Duodenal mucosa (tissue), 2 donors: ENCODE measurements at regions not wholly inside any gene's neighbourhood (a gene's known extent, or its start where the extent isn't known, plus 50 kb on each side); places are given as distances from the start of the nearest gene placed in this dataset.

Experiments used
- H3K27ac ChIP-seq: one replicate; pipeline ENCODE4 v1.7.0; 2013; ENCODE audit warnings: low read depth, low read length
- H3K27me3 ChIP-seq, 2 donors: one replicate each; pipeline ENCODE4 v1.7.0; 2013; ENCODE audit warnings: low read length in 2 of 2, control low read depth in 1 of 2; ENCODE audit not compliant: insufficient read depth in 2 of 2, control insufficient read depth in 1 of 2
- H3K36me3 ChIP-seq, 2 donors: one replicate each; pipeline ENCODE4 v1.7.0; 2013; ENCODE audit warnings: low read length in 2 of 2, control low read depth in 1 of 2; ENCODE audit not compliant: insufficient read depth in 2 of 2, control insufficient read depth in 1 of 2
- H3K4me1 ChIP-seq, 2 donors: one replicate each; pipeline ENCODE4 v1.7.0; 2013; ENCODE audit warnings: low read length in 2 of 2, control low read depth in 1 of 2; ENCODE audit not compliant: insufficient read depth in 2 of 2, control insufficient read depth in 1 of 2
- H3K4me3 ChIP-seq, 2 donors: one replicate each; pipeline ENCODE4 v1.7.0; 2013; ENCODE audit warnings: low read length in 2 of 2, low read depth in 1 of 2
- H3K9ac ChIP-seq, 2 donors: one replicate each; pipeline ENCODE4 v1.7.0; 2013; ENCODE audit warnings: low read length in 2 of 2, low read depth in 1 of 2
- H3K9me3 ChIP-seq, 2 donors: one replicate each; pipeline ENCODE4 v1.7.0; 2013; ENCODE audit warnings: low read length in 2 of 2, control low read depth in 1 of 2; ENCODE audit not compliant: control insufficient read depth in 1 of 2

- no peak overlapping the region for H3K27ac ChIP-seq
- no peak overlapping the region for H3K9ac ChIP-seq
- no peaks in the 10 kb centered on the region for H3K27me3 ChIP-seq
- H3K4me1 ChIP-seq: peaks cover 0 to 3% of the 10 kb centered on the region in 2 donors
- H3K4me3 ChIP-seq: no peak overlapping the region
- H3K9me3 ChIP-seq: peaks cover 3 to 5% of the 10 kb centered on the region in 2 donors
- H3K36me3 ChIP-seq: no peaks in the 10 kb centered on the region
Measured at GRCh38 chr2:241943209-241943850, 73.8 kb downstream of the RTP5 start.

GRCh38 chr2:241943961-241944575 lies 74.5 kb downstream of the RTP5 start:
- H3K4me3 ChIP-seq: no peak overlapping the region
- no peak overlapping the region for H3K27ac ChIP-seq
- H3K4me1 ChIP-seq: peaks cover 0 to 3% of the 10 kb centered on the region in 2 donors
- no peaks in the 10 kb centered on the region for H3K36me3 ChIP-seq
- no peaks in the 10 kb centered on the region for H3K27me3 ChIP-seq
- no peak overlapping the region for H3K9ac ChIP-seq
- H3K9me3 ChIP-seq: peaks cover 3 to 5% of the 10 kb centered on the region in 2 donors

- H3K4me3 ChIP-seq: no peak overlapping the region
- H3K27me3 ChIP-seq: no peaks in the 10 kb centered on the region
- no peaks in the 10 kb centered on the region for H3K36me3 ChIP-seq
- H3K9ac ChIP-seq: no peak overlapping the region
- no peak overlapping the region for H3K27ac ChIP-seq
- H3K9me3 ChIP-seq: peaks cover 3 to 5% of the 10 kb centered on the region in 2 donors
- H3K4me1 ChIP-seq: peaks cover 0 to 3% of the 10 kb centered on the region in 2 donors
Measured at GRCh38 chr2:241944821-241945220, 75.3 kb downstream of the RTP5 start.

- Histone ChIP-seq H3K9me3 (peaks cover 3% of the 10 kb centered on the region in 2 donors), H3K27me3 (no peaks in the 10 kb centered on the region), H3K9ac (no peak overlapping the region), H3K36me3 (no peaks in the 10 kb centered on the region), H3K4me3 (no peak overlapping the region), H3K27ac (no peak overlapping the region), H3K4me1 (peaks cover 0 to 3% of the 10 kb centered on the region in 2 donors)
Measured at GRCh38 chr2:241945311-241945710, 75.8 kb downstream of the RTP5 start.

- Histone ChIP-seq H3K27me3 (no peaks in the 10 kb centered on the region), H3K4me1 (peaks cover 0 to 3% of the 10 kb centered on the region in 2 donors), H3K9ac (no peak overlapping the region), H3K27ac (no peak overlapping the region), H3K36me3 (no peaks in the 10 kb centered on the region), H3K4me3 (no peak overlapping the region), H3K9me3 (no peaks in the 10 kb centered on the region)
Measured at GRCh38 chr2:241945803-241946202, 76.3 kb downstream of the RTP5 start.

- Histone ChIP-seq H3K4me1 (peaks cover 0 to 3% of the 10 kb centered on the region in 2 donors), H3K27me3 (no peaks in the 10 kb centered on the region), H3K9me3 (no peaks in the 10 kb centered on the region), H3K4me3 (no peak overlapping the region), H3K9ac (no peak overlapping the region), H3K27ac (no peak overlapping the region), H3K36me3 (no peaks in the 10 kb centered on the region)
Measured at GRCh38 chr2:241946306-241947003, 76.9 kb downstream of the RTP5 start.

- Histone ChIP-seq H3K27me3 (no peaks in the 10 kb centered on the region), H3K4me1 (peaks cover 0 to under 1% of the 10 kb centered on the region in 2 donors), H3K9ac (no peak overlapping the region), H3K9me3 (no peaks in the 10 kb centered on the region), H3K27ac (no peak overlapping the region), H3K4me3 (no peak overlapping the region), H3K36me3 (no peaks in the 10 kb centered on the region)
Measured at GRCh38 chr2:241947004-241947350, 77.4 kb downstream of the RTP5 start.

GRCh38 chr2:241947401-241947800 lies 77.9 kb downstream of the RTP5 start:
- Histone ChIP-seq H3K4me3 (no peak overlapping the region), H3K4me1 (no peaks in the 10 kb centered on the region), H3K27ac (no peak overlapping the region), H3K36me3 (no peaks in the 10 kb centered on the region), H3K9ac (no peak overlapping the region), H3K27me3 (no peaks in the 10 kb centered on the region), H3K9me3 (no peaks in the 10 kb centered on the region)

GRCh38 chr2:241947876-241948275 lies 78.3 kb downstream of the RTP5 start:
- Histone ChIP-seq H3K36me3 (no peaks in the 10 kb centered on the region), H3K27me3 (no peaks in the 10 kb centered on the region), H3K4me3 (no peak overlapping the region), H3K4me1 (no peaks in the 10 kb centered on the region), H3K27ac (no peak overlapping the region), H3K9me3 (no peaks in the 10 kb centered on the region), H3K9ac (no peak overlapping the region)

GRCh38 chr2:241948299-241948897 lies 78.9 kb downstream of the RTP5 start:
- H3K9me3 ChIP-seq: no peaks in the 10 kb centered on the region
- no peak overlapping the region for H3K27ac ChIP-seq

More at GRCh38 chr2:241948299-241948897, 78.9 kb downstream of the RTP5 start:
- no peaks in the 10 kb centered on the region for H3K4me1 ChIP-seq
- H3K27me3 ChIP-seq: no peaks in the 10 kb centered on the region
- no peak overlapping the region for H3K4me3 ChIP-seq
- H3K9ac ChIP-seq: no peak overlapping the region
- H3K36me3 ChIP-seq: no peaks in the 10 kb centered on the region
